Right lobe of liver (tissue), 4 donors: ENCODE measurements at regions not wholly inside any gene's neighbourhood (a gene's known extent, or its start where the extent isn't known, plus 50 kb on each side); places are given as distances from the start of the nearest gene placed in this dataset.

ENCODE experiments used
- CTCF ChIP-seq, 4 donors: fragments of 200-600 bp in 3 of 4; fragments of 450-650 bp in 1 of 4; IDR thresholded peaks; one replicate each; pipeline versions ENCODE4 v1.5.1 to v1.8.0; 2016 to 2022; ENCODE audit warnings: antibody characterized with exemption in 4 of 4, mild to moderate bottlenecking in 2 of 4
- POLR2A ChIP-seq: fragments of 450-650 bp; IDR thresholded peaks from one replicate; pipeline ENCODE4 v1.6.1; 2017; ENCODE audit warnings: antibody characterized with exemption, mild to moderate bottlenecking
- donor health status: DM: no; HTN: no; CAD: no.
- donor health status: DM: no; HTN: no; CAD: no.
- donor health status: DM: no; HTN: yes; CAD: no.

DNA sequence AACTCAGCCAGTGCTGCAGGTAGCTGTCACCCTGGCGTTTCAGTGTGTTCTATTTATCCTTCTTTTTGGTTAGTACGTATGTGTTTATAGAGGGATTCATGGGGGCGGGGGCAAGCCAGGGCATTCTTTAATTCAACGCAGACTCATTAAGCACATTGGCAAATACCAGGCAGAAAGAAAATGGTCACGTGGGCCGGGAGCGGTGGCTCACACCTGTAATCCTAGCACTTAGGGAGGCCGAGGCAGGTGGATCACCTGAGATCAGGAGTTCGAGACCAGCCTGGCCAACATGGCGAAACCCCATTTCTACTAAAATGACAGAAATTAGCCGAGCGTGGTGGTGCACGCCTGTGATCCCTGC, 69.1 kb downstream of the HAPSTR1 start:
- TF ChIP-seq CTCF (IDR thresholded peaks at IDR 0.05) (no peak), POLR2A (no peak)
